HG02763 (cell line): ENCODE measurements at regions not wholly inside any gene's neighbourhood (a gene's known extent, or its start where the extent isn't known, plus 50 kb on each side); places are given as distances from the start of the nearest gene placed in this dataset.

Source experiments
- ATAC-seq: cut with Tn5 transposase; IDR thresholded peaks from one replicate; pipeline ENCODE4 v1.9.1; 2021; ENCODE audit warnings: mild to moderate bottlenecking, moderate library complexity; ENCODE audit not compliant: unreplicated experiment

- no peak for ATAC-seq
These were observed 86.3 kb upstream of the PHLPP1 start for GRCh38 chr18:62629031-62629430.

DNA sequence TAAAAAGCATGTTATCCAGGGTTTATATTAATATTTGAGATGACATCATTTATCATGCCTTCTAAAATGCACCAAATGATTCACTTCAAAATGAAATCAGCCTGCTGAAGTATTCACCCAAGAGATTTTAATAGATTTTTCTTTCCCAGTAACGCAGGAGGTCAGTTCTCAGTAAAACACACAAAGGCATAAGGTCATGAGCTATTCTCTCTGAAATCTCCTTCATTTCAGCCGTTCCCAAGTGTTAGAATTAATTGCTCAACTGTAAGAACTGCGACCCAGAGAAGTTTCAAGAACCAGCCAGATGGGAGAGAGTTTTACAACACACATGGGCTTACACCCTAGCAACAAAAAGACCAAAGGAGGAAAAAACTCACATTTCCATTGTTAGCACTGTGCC is 84.2 kb upstream of the PHLPP1 start:
- ATAC-seq, result no peak

DNA sequence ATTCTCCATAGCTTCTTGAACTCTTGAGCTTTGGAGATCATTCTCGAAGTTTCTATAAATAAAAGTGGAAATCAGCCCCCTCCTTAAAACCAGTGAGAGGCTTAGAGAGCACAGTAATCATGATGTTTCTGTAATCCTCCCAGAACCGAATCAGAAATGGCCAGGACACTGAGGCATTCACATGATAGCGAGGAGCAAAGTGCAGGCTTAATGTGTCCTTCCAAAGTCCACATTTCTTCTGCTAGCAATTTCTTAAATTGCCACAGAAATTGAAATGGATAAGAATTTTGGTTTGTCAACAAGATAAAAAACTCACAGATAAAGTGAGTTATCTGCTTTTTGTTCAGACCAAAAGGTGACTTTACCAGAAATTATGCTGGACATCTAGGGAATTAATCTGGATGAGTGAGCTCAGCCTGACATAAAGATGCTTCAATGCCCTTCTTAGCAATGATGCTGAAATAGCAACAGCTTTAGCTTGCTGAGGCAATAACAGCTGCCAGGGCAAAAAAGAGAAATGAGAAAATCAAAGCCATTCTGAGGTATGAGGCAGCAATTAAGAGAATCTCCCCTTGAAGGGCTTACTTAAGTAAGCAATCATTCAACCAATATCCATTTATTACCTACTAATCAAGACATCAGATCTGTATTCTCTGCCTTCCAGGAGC is 82.4 kb upstream of the PHLPP1 start:
- ATAC-seq, result no peak

DNA sequence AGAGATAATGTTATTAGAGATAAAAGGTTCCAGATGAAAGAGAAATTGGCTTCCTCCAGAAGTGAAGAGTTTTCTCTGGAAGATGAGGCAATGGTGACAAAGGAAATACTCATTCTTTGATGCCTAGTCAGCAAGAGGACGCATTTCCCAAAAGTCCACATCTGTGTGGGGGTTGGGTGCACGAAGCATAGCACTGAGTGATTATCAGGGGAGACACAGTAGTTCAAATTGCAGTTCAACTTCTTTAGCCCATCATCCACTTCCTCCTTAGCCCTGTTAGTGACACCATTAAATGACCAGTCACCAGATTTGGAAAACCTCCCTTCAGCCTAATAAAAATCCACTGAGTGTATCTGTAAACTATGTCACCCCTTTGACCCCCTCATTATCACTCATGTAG is 80.9 kb upstream of the PHLPP1 start:
- ATAC-seq, result no peak

DNA sequence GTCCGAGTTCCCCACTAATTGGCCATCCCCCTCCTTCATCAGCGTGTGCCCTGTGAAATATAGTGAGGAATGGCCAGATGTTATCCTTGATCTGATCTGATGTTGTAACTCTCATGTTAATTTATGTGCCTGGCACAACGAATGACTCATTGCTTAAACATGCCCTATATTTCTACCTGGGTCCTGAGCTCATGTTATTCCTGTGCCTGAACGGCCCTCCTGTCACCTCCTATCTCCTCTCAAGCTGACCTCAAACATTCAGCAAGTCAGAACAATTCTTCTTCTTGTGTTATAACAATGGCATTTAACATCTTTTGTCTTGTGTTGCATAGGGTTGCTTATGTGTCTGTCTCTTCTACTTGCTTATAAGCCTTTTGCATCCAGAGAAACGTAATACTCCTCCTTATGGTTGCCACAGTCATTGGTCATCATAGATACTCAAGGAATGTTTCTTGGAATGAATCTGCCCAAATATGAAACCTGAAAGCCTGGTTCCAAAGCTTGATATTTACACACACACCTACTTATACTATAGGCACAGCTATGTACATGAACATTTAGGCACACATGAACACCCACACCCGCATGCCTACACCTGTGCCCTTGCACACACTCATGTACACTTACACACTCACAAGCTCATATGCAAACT is 80.2 kb upstream of the PHLPP1 start:
- no peak for ATAC-seq

- no peak for ATAC-seq
These were observed 77.9 kb upstream of the PHLPP1 start for GRCh38 chr18:62637403-62637802.

GRCh38 chr18:62637807-62638687 is 77.3 kb upstream of the PHLPP1 start:
- no peak for ATAC-seq

- no peak for ATAC-seq
These were observed 72.2 kb upstream of the PHLPP1 start for GRCh38 chr18:62643181-62643580.

GRCh38 chr18:62644773-62645172 is 70.6 kb upstream of the PHLPP1 start:
- no peak for ATAC-seq

- no peak for ATAC-seq
These were observed 68.2 kb upstream of the PHLPP1 start for GRCh38 chr18:62647179-62647578.

GRCh38 chr18:62648045-62648678 is 67.2 kb upstream of the PHLPP1 start:
- no peak for ATAC-seq

DNA sequence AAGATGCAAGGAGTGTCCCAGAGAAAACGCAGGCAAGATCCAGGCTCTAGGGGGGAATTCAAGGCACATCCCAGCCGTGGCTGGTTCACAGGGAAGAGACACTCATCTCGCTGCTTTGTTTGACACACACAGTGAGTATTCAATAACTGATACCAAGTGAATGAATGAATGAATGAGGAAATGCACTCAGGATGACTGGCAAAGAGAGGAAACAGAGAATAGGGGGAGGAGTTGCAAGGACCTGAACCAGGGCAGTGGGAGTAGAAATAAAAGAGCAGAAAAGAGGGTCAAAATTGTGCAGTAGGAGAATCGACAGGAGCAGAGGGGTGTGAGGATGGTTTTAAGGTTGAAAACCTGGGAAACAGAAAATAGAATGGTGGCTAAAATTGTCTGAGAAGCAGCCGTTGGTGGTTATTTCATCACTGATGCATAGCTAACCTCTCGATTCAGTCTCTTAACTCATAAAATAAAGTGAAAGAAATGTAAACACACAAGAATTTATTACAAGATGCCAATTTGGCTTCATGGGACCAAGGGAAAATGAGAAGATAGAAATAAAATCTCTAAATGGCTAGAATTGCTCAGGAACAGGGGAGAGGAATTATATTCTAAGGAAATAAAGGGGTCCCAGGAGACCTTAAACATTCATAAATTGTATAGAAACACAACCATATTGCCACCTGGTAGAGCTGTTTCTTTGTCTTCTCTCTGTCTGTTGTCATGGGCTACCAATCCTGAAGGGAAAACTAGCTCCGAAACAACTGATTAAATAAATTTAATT is 63.9 kb upstream of the PHLPP1 start:
- ATAC-seq, result peak; percentile 36

DNA sequence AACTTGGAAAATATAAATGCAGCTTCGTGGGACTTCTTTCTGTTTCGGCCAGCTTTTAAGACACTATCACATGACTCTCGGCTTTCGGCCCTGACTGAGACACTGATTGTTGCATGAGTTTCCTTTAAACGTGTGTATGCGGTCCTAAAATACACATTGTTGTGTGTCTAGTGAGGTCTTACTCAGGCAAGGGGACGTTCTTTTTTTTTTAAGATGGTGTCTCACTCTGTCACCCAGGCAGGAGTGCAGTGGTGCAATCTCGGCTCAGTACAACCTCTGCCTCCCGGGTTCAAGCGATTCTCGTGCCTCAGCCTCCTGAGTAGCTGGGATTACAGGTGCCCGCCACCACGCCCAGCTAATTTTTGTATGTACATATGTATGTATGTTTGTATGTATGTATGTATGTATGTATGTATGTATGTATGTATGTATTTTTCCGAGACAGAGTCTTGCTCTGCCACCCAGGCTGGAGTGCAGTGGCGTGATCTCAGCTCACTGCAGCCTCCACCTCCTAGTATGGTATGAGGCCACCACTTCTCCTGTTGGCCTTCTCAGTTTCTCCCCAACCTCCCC is 63.2 kb upstream of the PHLPP1 start:
- peak; percentile 64 for ATAC-seq

DNA sequence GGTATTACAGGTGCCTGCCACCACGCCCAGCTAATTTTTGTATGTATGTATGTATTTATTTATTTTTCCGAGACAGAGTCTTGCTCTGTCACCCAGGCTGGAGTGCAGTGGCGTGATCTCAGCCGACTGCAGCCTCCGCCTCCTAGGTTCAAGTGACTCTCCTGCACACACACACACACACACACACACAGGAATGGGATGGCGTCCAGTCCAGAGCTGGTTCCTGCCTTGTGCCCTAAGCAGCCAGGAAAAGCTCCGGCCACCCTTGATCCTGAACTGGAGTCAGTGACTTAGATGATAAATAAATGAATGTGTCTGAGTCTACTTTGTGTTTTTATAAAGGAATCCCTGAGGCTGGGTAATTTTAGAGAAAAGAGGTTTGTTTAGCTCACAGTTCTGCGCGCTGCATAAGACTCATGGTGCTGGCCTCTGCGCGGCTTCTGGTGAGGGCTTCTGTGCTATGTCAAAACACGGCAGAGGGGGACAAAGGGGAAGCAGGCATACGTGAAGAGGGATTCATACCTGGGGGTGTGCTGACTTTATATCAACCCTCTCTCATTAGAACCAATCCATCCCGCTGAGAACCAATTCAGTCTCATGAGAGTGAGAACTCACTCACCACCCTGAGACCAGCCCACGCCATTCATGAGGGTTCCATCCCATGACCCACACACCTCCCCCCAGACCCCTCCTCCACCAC is 59.7 kb upstream of the PHLPP1 start:
- no peak for ATAC-seq

GRCh38 chr18:62658028-62658427 is 57.3 kb upstream of the PHLPP1 start:
- no peak for ATAC-seq

- no peak for ATAC-seq
These were observed 55.6 kb upstream of the PHLPP1 start for GRCh38 chr18:62659698-62660097.

GRCh38 chr18:62660691-62661090 is 54.6 kb upstream of the PHLPP1 start:
- ATAC-seq, result no peak

- ATAC-seq, result peak; percentile 74
These were observed 51.5 kb upstream of the PHLPP1 start for GRCh38 chr18:62663731-62664336.

- ATAC-seq, result no peak
These were observed 50.9 kb upstream of the PHLPP1 start for GRCh38 chr18:62664414-62664813.
